SIG-M5 treated with dmso at 0.1 percent for 504 hours (cell line): ENCODE measurements at regions not wholly inside any gene's neighbourhood (a gene's known extent, or its start where the extent isn't known, plus 50 kb on each side); places are given as distances from the start of the nearest gene placed in this dataset.
A peak's percentile ranks its signal among the peaks of the same experiment; 100 is the strongest.
"Not testable (repeated sequence)": the region's sequence is repeated elsewhere in the genome, so short reads cannot be mapped to it uniquely, and the experiment has no call there.

Experiments used
- DNase-seq: peaks from one replicate; lab custom pipeline; 2025; ENCODE audit not compliant: unreplicated experiment; lab: John Stamatoyannopoulos, UW

DNA sequence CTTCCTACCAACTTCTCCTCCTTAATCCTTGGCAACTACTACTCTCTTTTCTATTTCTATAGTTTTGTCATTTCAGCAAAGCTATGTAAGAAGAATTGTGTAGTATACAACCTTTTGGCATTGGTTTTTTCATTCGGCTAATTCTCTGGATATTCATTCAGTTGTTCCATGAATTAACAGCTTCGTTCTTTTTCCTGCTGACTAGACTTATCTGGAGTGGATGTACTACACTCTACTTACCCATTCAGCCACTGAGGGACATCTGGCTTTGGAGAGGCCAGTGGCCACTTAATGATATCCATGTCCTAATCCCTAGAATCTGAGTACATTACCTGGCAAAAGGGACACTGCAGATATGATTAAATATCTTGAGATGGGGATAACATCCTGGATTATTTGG lies 623.9 kb downstream of the DOK5 start:
- DNase-seq: no peak

DNA sequence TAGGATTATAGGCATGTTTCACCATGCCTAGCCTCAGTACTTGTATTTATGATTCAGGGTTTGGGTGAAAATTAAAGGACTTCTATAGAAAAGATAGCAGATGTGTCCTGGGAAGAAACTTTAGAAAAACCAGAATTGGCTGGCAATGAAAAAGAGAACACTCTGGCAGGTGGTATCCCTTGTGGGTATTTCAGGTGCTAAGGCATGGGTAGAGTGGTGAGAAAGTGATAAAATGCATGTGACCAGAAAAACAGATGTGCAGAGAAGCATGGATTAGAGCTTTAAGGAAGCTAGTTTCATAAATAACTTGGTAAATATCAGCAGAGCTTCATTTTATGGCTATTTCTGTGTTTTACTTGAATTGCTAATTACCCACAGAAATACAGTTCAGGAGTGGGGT lies 622.2 kb downstream of the DOK5 start:
- no peak for DNase-seq

DNA sequence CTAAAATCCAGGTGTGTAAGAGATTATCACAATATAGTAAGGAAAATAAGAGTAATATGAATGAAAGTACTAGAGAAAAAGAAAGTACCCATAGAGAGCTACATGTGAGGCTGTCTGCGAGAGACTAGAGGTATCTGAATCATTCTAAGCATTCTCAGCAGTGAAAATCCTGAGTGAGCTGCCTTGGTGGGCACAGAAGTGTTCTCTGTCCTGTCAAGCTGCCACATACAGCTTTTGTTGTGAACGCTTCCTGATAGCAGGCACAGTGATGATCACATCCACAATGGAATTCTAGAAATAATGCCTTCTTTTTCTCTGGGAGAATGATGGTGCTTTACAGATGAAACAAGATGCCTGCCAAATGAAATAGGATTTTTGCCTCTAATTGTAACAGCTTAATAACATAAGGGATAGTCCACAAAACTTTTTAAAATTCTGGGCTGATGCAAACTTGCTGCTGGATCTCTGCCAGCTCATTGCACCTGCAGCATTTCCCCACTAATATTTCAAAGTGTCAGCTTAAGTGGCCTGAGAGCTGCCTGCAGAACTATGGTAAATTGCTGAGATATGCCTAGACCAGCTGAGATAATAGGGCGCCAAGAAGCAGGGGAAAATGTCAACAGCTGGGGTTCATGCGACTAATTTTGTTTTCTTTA lies 620.5 kb downstream of the DOK5 start:
- no peak for DNase-seq

DNA sequence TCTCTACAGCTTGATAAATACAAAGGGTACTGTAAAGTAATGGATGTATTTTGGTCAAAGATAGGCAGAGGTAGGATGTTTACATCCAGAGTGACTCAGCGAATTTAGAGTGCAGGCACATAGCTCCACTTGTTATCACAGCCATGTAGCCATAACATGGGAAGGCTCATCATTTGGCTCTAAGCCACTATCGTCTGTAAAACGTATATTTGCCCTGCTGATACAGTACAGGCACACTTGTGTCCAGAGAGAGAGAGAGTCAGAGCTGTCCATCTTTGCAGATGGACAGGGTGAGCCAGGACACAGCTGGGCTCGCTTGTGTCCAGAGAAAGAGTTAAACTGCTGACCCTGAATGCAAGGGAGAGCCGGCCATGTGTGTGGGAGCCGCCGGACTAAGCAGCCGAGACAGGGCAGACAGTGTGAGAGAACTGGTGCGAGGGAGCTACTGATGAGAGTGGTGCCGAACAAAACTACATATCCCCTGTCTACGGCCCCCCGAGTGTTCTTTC lies 619.0 kb downstream of the DOK5 start:
- DNase-seq: no peak

DNA sequence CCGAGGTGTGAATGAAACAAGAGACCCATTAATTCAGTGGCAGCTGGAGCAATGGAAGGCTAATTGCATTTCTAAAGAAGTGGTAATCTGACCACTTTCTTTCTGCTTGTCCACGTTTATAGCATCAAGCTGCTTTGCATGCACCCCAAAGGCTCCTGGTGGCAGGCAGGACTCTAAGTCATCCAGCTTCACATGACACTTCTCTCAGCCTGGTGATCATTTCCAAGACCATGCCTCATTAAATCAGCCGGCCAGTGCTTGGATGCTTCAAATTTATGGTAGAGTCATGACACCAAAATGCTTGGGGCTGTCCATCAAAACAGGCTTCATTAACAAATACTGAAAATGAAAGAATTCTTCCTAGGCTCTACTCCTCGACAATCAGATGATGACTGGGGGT lies 614.9 kb downstream of the DOK5 start:
- DNase-seq: no peak

DNA sequence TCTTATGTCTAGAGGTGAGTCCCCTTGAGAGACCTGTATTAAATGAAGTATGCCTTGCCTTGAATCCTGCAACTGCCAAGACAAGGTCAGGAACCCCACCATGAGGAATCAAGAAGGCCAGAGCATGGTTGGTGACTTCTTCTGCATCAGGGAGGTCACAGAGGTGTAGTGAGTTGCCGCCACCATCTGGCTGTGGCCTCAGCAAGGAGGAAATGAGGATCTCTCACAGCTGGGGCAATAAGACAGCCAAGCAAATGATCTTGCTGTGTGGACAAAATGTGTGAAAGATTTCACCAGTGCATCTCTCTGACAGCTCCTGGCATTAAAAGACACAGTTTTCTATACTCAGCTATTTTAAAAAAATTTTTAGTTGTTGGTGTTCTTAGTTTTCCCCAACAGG lies 611.0 kb downstream of the DOK5 start:
- DNase-seq: no peak

DNA sequence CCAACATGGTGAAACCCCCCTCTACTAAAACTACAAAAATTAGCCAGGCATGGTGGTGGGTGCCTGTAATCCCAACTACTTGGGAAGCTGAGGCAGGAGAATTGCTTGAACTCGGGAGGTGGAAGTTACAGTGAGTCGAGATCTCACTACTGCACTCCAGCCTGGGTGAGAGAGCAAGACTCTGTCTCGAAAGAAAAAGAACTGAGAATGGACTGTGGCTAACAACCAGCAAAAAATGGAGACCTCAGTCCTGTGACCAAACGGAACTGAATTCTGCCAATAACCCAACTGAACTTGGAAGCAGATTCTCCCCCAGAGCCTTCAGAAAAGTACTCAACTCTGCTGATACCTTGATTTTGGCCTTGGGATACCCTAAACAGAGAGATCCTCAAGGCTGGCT lies 604.5 kb downstream of the DOK5 start:
- no peak for DNase-seq

DNA sequence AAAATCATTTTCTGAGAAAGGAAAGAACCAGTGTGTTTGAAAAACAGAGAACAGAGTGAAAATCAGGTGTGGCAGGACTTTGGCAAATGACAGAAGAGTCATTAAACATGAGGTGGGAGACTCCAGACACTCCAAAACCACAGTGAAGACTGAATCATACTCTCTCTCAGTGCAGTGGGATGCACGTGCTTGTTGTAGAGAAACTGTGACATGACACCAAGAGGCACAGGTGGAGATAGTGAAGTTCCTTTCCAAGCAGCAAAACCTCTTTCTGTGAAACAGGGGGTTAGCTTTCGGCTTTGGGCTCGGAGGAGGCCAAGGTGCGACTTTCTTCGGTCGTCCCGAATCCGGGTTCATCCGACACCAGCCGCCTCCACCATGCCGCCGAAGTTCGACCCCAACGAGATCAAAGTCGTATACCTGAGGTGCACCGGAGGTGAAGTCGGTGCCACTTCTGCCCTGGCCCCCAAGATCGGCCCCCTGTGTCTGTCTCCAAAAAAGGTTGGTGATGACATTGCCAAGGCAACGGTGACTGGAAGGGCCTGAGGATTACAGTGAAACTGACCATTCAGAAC lies 599.0 kb downstream of the DOK5 start:
- not testable (repeated sequence) for DNase-seq

DNA sequence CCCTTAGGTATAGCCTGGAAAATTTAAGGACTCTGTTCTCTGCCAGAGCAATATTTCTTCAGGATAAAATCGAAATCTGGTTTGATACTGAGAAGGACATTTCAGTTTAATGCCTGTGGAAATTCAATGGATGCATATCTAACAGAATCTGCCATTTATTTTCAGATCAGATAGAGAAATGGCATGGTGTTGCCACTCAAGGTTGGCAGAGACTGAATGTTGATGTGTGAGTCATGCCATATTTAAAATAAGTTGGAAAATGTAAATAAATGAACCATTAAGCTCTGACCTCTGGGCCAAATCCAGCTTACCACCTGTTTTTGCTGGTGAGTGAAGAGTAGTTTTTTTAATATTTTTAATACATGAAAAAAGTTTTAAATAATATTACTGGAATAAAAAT lies 594.6 kb downstream of the DOK5 start:
- no peak for DNase-seq

DNA sequence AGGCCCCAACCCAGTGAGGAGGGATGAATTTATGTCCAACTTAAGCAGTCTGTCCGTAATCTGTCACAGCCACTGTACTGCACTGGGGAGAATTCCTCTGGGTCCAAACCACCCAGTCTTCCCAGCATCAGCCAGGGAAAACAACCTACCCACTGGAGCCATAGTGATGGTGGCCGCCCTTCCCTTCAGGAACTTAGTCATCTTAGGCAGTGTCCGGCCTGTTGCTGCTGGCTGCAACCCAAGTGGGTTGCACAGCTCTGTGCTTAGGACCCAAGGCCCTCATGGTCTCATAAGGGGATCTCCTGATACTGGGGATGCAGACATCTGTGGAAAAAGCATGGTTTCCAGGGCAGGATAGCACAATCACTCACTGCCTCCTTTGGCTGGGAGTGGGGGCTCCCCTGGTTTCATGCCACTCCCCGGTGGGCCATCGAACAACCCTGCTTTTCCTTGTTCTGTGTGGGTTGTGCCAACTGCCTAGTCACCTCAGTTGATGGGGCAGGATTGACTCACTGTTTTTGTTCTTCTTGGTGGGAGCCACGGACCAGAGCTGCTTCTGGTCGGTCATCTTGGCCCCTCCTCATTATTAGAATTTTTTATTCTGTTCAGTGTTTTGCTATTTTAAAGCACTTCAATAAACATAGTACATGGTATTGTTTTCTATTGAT lies 591.9 kb downstream of the DOK5 start:
- no peak for DNase-seq

DNA sequence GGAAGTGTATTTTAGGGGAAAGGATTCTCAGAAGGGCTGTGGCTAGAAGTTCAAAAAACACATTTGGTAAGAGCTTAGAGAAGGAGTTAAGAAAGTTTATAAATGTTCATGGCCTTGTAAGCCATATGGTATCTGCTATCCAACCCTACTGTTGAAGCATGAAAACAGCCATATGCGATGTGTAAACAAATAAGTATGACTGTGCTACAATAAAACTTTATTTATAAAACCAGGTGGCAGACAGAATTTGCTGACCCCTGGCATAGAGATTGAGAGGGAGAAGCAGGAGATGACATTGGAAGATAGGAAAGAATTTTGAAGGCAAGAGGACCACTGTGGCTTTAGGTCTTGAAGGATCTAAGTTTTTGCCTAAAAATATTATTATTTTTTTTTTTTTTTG lies 583.5 kb downstream of the DOK5 start:
- no peak for DNase-seq

DNA sequence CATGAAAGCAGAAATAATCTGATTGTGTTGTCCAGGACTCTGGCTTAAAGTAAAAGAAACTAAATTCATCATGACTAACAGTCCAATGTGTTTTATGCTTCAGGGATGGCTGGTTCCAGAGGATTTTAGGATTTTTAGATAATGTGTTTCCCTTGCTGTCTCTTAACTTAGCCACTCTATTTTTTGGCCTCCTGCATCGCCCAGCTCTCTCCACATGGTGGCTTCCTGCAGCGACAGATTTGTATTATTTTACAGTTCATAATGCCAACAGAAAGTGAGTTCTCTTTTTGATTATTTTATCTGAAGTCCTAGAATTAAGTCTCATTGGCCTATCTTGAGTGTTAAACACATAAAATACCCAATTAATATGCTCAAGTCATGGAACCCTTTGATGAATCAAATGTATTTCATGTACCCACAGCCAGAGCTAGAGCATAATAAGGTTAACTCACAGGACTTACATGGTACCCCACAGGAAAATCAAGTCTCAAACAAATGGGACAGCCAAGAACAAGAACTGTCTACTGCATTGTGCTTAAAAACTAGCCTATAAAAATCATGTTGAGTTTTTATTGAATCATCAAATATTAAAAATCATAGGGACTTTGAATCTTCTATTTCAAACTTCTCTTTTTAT lies 582.5 kb downstream of the DOK5 start:
- DNase-seq: peak; percentile 14

DNA sequence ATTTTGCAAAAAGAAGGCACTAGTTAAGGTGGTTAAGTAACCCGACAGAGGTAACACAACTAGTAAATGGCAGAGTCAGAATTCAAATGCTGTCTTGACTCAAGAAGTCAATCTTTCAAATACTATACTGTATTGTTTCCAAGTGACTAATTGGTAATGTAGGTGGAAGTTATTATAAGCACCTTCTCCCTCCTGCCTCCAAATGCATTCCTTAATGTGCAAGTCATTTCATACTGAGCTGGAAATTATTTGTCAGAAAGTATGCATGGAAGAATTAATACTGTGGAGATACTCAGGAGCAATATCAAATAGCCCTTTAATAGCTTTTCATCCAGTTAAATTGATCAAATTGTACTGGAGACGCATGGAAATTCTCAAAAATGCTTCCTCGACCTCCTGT lies 579.1 kb downstream of the DOK5 start:
- DNase-seq: no peak

DNA sequence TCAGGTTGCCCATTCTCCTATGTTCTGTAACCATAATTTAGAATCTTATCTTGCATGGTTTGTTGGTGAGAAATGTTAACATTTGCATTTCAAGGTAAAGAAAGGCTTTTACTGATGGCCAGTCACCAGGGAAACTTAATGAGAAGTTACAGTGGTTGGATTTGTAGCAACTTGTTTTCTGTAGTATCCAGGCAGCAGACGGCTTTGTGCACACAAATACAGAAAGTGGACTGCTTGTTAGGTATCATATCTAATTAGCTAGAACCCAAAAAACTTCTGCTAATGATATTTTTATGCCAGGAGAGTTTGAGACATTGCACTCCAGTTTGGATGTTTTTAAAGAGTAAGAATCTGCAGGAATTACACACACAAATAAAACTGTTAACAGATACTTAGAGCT lies 578.0 kb downstream of the DOK5 start:
- DNase-seq: no peak

DNA sequence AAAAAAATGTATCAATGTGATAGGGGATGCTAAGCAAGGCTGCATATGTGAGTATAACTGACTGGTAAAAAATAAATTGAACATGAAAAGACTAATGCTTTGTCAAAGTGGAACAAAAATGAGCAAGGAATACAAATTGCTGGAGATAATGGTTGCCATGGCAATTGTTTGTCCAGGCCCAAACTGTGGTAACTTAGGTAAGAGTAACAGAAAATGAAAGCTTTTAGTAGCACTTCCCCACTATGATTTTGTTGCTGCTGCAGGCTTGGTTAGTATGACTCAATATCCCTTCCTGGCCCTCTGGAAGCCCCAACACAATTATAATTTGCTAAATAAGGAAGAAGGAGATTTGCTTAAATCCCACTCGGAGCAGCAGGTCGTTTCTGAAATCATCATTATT lies 577.1 kb downstream of the DOK5 start:
- no peak for DNase-seq

DNA sequence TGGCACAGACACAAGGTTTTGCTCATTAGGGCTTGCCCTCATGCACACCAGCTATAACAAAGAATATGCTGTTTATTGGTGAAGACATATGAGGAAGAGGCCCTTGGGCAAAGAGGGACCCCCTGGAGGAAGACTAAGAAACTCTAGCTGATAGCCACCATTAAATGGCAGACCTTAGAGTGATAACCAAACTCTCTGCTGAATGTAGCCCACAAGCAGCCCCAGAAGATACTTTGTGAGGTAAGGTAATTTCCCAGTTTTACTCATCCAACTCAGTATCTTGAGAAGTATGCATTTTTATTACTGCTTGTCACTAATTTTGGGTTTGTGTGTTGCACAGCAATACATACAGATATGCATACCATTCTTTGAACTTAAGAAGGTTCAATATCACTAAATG lies 563.3 kb downstream of the DOK5 start:
- DNase-seq: no peak

DNA sequence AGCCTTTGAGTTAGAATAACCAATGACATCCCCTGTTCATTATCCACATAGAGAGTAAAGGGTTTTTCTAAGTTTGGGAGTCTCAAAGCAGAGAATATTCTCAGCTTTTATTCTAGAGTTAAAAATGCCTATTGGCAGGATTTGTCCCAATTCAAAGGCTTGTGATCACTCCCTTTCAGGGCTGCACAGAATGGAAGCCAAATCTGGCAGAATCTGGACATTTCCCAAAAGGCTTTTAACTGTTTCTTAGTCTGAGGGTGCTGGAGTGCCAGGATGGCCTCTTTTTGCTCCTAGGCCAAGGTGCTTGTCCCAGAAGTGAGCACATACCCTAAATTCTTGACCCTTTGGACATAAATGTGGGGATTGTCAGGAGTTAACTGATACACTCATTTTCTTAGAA lies 556.6 kb downstream of the DOK5 start:
- DNase-seq: no peak

DNA sequence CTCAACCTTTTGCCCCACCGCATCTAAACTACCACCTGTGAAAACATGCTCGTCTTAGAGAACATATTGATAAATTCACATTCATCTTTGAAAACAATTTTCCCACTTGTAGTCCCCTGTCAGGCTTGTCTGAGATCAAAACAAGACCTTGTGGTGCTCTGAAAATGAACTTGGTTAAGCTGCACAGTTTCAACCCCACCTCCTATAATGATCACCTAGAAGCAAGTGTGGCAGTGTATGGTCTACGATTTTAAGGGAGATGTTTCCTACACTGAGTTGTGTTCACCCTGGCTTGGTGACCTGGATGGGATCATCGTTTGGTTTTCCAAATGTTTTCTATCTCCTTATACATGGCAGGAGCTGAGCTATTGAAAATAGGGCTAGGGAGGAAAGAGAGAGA lies 539.4 kb downstream of the DOK5 start:
- DNase-seq: no peak

DNA sequence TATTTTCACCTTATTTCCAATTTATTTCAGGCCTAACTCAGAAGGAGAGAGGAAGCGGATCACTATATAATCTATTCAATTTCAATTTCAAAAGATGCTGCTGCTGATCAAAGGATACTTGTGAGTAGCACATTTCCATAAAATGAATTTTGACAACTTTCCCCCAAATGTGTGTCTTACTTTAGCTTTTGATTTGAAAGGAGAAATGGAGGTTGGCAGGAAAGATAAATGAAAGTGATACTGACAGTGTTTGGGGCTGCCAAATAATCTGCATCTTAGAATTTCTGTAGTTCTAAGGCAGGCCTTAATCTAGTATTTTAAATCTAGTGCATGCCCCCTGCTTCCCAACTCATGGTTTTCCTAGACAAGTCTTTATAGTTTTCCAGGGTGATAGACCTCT lies 535.4 kb downstream of the DOK5 start:
- DNase-seq: no peak

DNA sequence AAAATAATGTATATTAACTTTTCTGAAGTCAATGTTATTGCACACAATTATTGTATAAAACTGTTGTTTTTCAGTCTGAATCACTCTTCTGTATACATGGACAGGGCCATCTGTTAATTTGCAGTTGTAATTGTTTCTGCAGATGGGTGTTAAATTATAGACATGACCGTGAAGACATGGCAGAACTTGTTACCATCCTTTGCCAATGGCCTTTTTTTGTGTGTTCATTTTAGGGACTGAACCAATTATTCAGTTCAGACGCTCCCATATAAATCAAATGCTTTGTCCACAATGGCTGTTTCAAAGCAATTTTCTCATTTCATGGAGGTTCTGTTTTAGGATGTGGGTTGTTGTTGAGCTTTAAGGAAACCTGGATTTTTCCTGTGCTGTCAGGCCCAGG lies 533.7 kb downstream of the DOK5 start:
- no peak for DNase-seq

DNA sequence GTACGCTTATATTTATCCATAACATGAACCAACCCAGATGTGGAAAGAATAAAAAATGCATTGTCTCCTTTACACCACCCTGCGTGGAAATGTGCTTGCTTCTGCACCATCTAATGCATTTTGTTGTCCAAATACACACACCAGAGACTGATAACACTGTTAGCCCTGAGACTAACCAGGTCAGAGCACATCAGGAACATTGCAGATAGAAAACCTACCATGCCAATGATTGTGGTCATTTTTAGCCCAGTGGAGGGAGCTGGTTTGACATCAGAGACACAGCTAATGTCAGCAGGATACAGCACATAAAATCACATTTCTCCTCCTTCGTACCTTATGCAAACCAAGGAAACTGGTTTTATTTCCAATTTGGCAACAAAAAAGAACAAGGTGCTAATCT lies 528.7 kb downstream of the DOK5 start:
- no peak for DNase-seq

DNA sequence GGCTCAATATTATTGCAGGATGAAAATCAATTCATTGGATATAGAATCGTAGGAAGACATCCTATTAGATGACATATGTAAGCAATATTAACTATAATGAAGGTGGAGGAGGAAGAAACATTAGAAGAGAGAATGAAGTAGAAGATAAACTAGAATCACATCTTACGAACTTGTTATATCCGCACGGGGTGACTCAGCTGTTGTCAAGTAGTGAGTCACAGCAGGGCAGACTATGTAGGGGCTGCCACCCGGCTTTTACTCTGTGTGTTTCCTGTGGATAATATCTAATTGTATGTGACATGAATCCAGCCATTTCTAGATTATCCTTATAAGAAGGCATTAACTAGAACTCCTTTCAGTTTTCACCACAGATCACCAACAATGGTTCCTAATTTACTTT lies 520.2 kb downstream of the DOK5 start:
- no peak for DNase-seq
